PC-3 (cell line): ENCODE measurements at regions not wholly inside any gene's neighbourhood (a gene's known extent, or its start where the extent isn't known, plus 50 kb on each side); places are given as distances from the start of the nearest gene placed in this dataset.

Source experiments
- ATAC-seq: fragments of 200-7000 bp; cut with Tn5 transposase; 2 replicates; pipeline ENCODE4 v1.9.1; 2020; ENCODE audit warnings: mild to moderate bottlenecking, moderate library complexity
- BruUV-seq: library from RNA; stranded (reverse); fragments of 400-500 nt; replicated peaks from 2 replicates; lab custom pipeline; 2021; lab: Mats Ljungman, UMichigan
- CTCF ChIA-PET: fragments of 300-600 bp; sonication (Branson Sonifier 250); formaldehyde crosslinking; loops from one replicate; lab custom pipeline; 2022; ENCODE audit warnings: antibody characterized with exemption; lab: Charles Lee
- POLR2A ChIA-PET: fragments of 300-600 bp; sonication (Branson Sonifier 250); formaldehyde crosslinking; loops from one replicate; lab custom pipeline; 2022; ENCODE audit warnings: antibody characterized with exemption; ENCODE audit not compliant: unreplicated experiment; lab: Charles Lee
- DNase-seq: peaks from one replicate; pipeline ENCODE4 v3.0.0-alpha.2; 2015
- H2AFZ ChIP-seq: fragments of 300-600 bp; sonication (generic); 2 replicates; pipeline ENCODE4 v1.6.0; 2016; ENCODE audit warnings: antibody characterized with exemption, low read length
- H3F3A ChIP-seq: fragments of 300-600 bp; sonication (generic); one replicate; pipeline ENCODE4 v1.6.0; 2017; ENCODE audit warnings: antibody characterized with exemption, low read length, control low read depth, mild to moderate bottlenecking; ENCODE audit not compliant: unreplicated experiment
- H3K27ac ChIP-seq: fragments of 300-600 bp; sonication (generic); 2 replicates; pipeline ENCODE4 v1.5.1; 2016; ENCODE audit warnings: mild to moderate bottlenecking, low read length
- H3K27me3 ChIP-seq: fragments of 300-600 bp; sonication (generic); 2 replicates; pipeline ENCODE4 v1.6.1; 2016; ENCODE audit warnings: low read length, mixed read lengths
- H3K36me3 ChIP-seq: fragments of 300-600 bp; sonication (generic); 2 replicates; pipeline ENCODE4 v1.6.1; 2016; ENCODE audit warnings: low read depth, mixed run types, low read length, mixed read lengths
- H3K4me1 ChIP-seq: fragments of 300-600 bp; sonication (generic); 2 replicates; pipeline ENCODE4 v1.5.1; 2016; ENCODE audit warnings: low read length; ENCODE audit not compliant: insufficient read depth
- H3K4me2 ChIP-seq: fragments of 300-600 bp; sonication (generic); 2 replicates; pipeline ENCODE4 v1.6.0; 2016; ENCODE audit warnings: low read length
- H3K4me3 ChIP-seq: fragments of 300-600 bp; sonication (generic); 2 replicates; pipeline ENCODE4 v1.5.1; 2016; ENCODE audit warnings: mild to moderate bottlenecking, low read length, mixed read lengths
- H3K79me2 ChIP-seq: fragments of 300-600 bp; sonication (generic); 2 replicates; pipeline ENCODE4 v1.6.1; 2017; ENCODE audit warnings: low read length, mixed read lengths
- H3K9ac ChIP-seq: fragments of 300-600 bp; sonication (generic); 2 replicates; pipeline ENCODE4 v1.6.0; 2016; ENCODE audit warnings: mild to moderate bottlenecking, low read length
- H3K9me2 ChIP-seq: fragments of 300-600 bp; sonication (generic); replicated peaks from 2 replicates; pipeline ENCODE4 v1.6.1; 2016; ENCODE audit warnings: mixed run types, low read length, mixed read lengths
- H3K9me3 ChIP-seq: fragments of 300-600 bp; sonication (generic); 2 replicates; pipeline ENCODE4 v1.6.1; 2016; ENCODE audit warnings: low read length, mixed read lengths
- H4K20me1 ChIP-seq: fragments of 300-600 bp; sonication (generic); 2 replicates; pipeline ENCODE4 v1.6.1; 2016; ENCODE audit warnings: low read length, mixed read lengths
- CTCF ChIP-seq: fragments of 300-600 bp; sonication (generic); conservative IDR thresholded peaks from 2 replicates; pipeline ENCODE4 v1.5.1; 2017; ENCODE audit warnings: antibody characterized with exemption, low read depth, mild to moderate bottlenecking, low read length
- EZH2 ChIP-seq: fragments of 300-600 bp; sonication (generic); IDR thresholded peaks from one replicate; pipeline ENCODE4 v1.6.1; 2017; ENCODE audit warnings: antibody characterized with exemption, mild to moderate bottlenecking, low read length; ENCODE audit not compliant: unreplicated experiment
- EZH2phosphoT487 ChIP-seq: fragments of 300-600 bp; sonication (generic); IDR thresholded peaks from 2 replicates; pipeline ENCODE4 v1.6.1; 2018; ENCODE audit warnings: mild to moderate bottlenecking, antibody characterized with exemption, low read length, borderline replicate concordance
- intact Hi-C: fragments of 100-400 bp; cut with micrococcal nuclease; formaldehyde crosslinking; loops from 2 replicates; pipeline ENCODE4 v1.9.0; 2023

DNA sequence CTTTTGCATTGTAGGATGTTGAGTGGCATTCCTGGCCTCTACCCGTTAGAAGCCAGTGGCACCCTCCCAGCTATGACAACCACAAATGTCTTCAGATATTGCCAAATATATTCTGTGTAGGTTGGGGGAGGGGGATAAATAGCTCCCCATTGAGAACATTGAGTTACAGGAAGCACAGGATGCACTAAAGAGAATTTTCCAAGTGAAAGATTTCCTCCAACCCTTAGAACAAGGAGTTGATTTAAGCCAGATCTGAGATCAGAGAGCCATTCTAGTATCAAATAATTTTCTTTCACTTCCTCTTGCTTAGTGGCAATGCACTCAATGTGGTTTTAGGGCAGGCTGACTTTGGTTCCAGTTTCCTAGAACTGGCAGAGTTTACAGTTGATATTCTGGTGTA is 436.6 kb downstream of the C4orf33 start:
- no peak overlapping the region for H3K9ac ChIP-seq
- ATAC-seq (no peak), DNase-seq (no peak)
- intact Hi-C loops, result no loop called here
- H3K79me2 ChIP-seq, result no peaks in the 10 kb centered on the region
- no peak overlapping the region for H2AFZ ChIP-seq
- CTCF ChIA-PET, result no interaction called here
- no peaks in the 10 kb centered on the region for H3K9me2 ChIP-seq
- H4K20me1 ChIP-seq, result no peaks in the 10 kb centered on the region
- H3K4me3 ChIP-seq, result no peak overlapping the region
- no peaks in the 10 kb centered on the region for H3K36me3 ChIP-seq
- no peaks in the 10 kb centered on the region for H3F3A ChIP-seq
- no peak overlapping the region for H3K4me2 ChIP-seq
- TF ChIP-seq CTCF, result no peak
- no peak for TF ChIP-seq EZH2
- no peak for TF ChIP-seq EZH2phosphoT487
- H3K27ac ChIP-seq, result no peak overlapping the region
- POLR2A ChIA-PET, result no interaction called here
- no peaks in the 10 kb centered on the region for H3K27me3 ChIP-seq
- H3K9me3 ChIP-seq, result no peaks in the 10 kb centered on the region
- H3K4me1 ChIP-seq, result no peaks in the 10 kb centered on the region
- no TSS peak for BruUV-seq

DNA sequence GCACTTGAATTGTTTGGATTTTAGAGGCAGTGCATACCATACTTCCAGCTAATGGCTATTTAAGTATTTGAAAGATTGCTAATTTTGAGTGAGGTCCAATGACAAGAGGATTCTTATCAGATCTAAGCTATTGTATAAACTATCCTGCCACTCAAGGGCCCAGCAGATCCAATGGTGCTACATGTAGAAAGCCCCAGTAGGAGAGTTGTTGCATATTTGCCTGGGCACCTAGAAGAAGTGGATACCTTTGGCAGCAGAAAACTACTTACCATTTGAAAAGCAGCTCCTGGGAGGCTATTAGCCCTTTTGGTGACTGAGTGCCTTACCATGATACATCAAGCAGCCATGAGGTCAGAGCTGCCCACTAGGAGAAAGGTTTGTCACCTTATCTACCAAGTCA is 447.3 kb downstream of the C4orf33 start:
- H3K36me3 ChIP-seq, result no peaks in the 10 kb centered on the region
- H3K79me2 ChIP-seq, result no peaks in the 10 kb centered on the region
- POLR2A ChIA-PET, result no interaction called here
- no peak overlapping the region for H3K4me2 ChIP-seq
- H2AFZ ChIP-seq, result no peak overlapping the region
- CTCF ChIA-PET, result no interaction called here
- H3F3A ChIP-seq, result no peaks in the 10 kb centered on the region
- no peaks in the 10 kb centered on the region for H3K9me3 ChIP-seq
- BruUV-seq, result no TSS peak
- intact Hi-C loops, result no loop called here
- H3K4me3 ChIP-seq, result no peak overlapping the region
- no peak overlapping the region for H3K9ac ChIP-seq
- TF ChIP-seq CTCF, result no peak
- TF ChIP-seq EZH2, result no peak
- TF ChIP-seq EZH2phosphoT487, result no peak
- no peak overlapping the region for H3K27ac ChIP-seq
- H3K4me1 ChIP-seq, result no peaks in the 10 kb centered on the region
- ATAC-seq, result no peak
- H4K20me1 ChIP-seq, result no peaks in the 10 kb centered on the region
- no peaks in the 10 kb centered on the region for H3K27me3 ChIP-seq
- no peaks in the 10 kb centered on the region for H3K9me2 ChIP-seq
- DNase-seq, result no peak

DNA sequence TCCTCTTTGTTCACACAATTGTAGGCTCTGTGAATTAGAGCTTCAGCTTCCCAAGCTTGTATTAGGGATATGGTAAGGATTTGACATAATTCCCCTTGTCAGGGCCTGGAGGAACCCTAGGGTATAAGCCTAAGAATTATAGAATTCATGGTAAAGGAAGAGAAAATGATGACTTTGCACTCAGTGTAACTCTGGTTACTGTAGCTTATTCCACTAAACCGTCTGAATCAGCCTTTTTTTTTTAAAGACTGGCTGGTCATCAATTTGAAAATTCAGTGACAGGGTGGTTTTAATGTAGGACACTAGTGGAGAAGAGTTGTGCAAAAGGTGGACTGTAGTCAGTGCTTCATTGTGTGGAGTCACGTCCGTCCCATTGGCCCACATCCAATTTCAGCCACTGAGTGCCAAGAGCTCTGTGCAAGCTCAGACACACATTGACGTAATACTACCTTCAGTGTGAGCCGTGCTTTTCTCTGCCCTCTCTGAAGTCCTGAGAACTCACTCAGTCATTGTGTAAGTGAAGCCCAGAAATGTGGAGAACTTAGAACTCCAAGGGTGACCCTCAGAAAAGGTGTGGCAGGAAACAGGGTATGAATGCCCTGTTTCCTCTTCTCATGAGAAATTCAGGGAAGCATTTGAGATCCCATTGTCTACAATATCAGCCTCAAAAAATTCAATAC is 449.8 kb downstream of the C4orf33 start:
- Histone ChIP-seq H3K4me2 (no peak overlapping the region), H2AFZ (no peak overlapping the region), H3K9ac (no peak overlapping the region), H4K20me1 (no peaks in the 10 kb centered on the region), H3K27me3 (no peaks in the 10 kb centered on the region), H3K4me3 (no peak overlapping the region), H3K9me3 (no peaks in the 10 kb centered on the region), H3K36me3 (no peaks in the 10 kb centered on the region), H3K9me2 (no peaks in the 10 kb centered on the region), H3K79me2 (no peaks in the 10 kb centered on the region), H3F3A (no peaks in the 10 kb centered on the region), H3K4me1 (no peaks in the 10 kb centered on the region), H3K27ac (no peak overlapping the region)
- intact Hi-C loops, result no loop called here
- no peak for TF ChIP-seq CTCF
- TF ChIP-seq EZH2, result no peak
- TF ChIP-seq EZH2phosphoT487, result no peak
- peak; percentile 5 for DNase-seq
- no peak for ATAC-seq
- no TSS peak for BruUV-seq
- ChIA-PET CTCF (no interaction called here), POLR2A (no interaction called here)
